HG02970 (cell line): ENCODE measurements at regions not wholly inside any gene's neighbourhood (a gene's known extent, or its start where the extent isn't known, plus 50 kb on each side); places are given as distances from the start of the nearest gene placed in this dataset.
A peak's percentile ranks its signal among the peaks of the same experiment; 100 is the strongest.

Experiments used
- ATAC-seq: cut with Tn5 transposase; IDR thresholded peaks from one replicate; pipeline ENCODE4 v1.9.1; 2021; ENCODE audit warnings: mild to moderate bottlenecking, moderate library complexity, moderate number of reproducible peaks; ENCODE audit not compliant: unreplicated experiment, low FRiP score

- ATAC-seq, result no peak
These were observed 329.0 kb downstream of the IGSF11 start for GRCh38 chr3:118705487-118706219.

- no peak for ATAC-seq
These were observed 326.7 kb downstream of the IGSF11 start for GRCh38 chr3:118707991-118708390.

- ATAC-seq, result no peak
These were observed 324.1 kb downstream of the IGSF11 start for GRCh38 chr3:118710532-118710931.

- no peak for ATAC-seq
These were observed 321.0 kb downstream of the IGSF11 start for GRCh38 chr3:118713502-118714207.

GRCh38 chr3:118714800-118715199 lies 319.8 kb downstream of the IGSF11 start:
- ATAC-seq, result no peak

- no peak for ATAC-seq
These were observed 305.1 kb downstream of the IGSF11 start for GRCh38 chr3:118729546-118729945.

- no peak for ATAC-seq
These were observed 300.0 kb downstream of the IGSF11 start for GRCh38 chr3:118734664-118735063.

GRCh38 chr3:118736107-118736506 lies 298.5 kb downstream of the IGSF11 start:
- ATAC-seq, result no peak

- no peak for ATAC-seq
These were observed 293.8 kb downstream of the IGSF11 start for GRCh38 chr3:118740722-118741290.

GRCh38 chr3:118742760-118743159 lies 291.9 kb downstream of the IGSF11 start:
- no peak for ATAC-seq

- ATAC-seq, result no peak
These were observed 290.5 kb downstream of the IGSF11 start for GRCh38 chr3:118744186-118744585.

GRCh38 chr3:118754406-118755252 lies 280.0 kb downstream of the IGSF11 start:
- ATAC-seq, result no peak

GRCh38 chr3:118755253-118755801 lies 279.3 kb downstream of the IGSF11 start:
- no peak for ATAC-seq

- ATAC-seq, result no peak
These were observed 273.9 kb downstream of the IGSF11 start for GRCh38 chr3:118760585-118761290.

GRCh38 chr3:118761291-118761606 lies 273.4 kb downstream of the IGSF11 start:
- ATAC-seq, result no peak

- no peak for ATAC-seq
These were observed 268.9 kb downstream of the IGSF11 start for GRCh38 chr3:118765636-118766305.

GRCh38 chr3:118766306-118766669 lies 268.4 kb downstream of the IGSF11 start:
- ATAC-seq, result no peak

GRCh38 chr3:118772036-118772435 lies 262.6 kb downstream of the IGSF11 start:
- ATAC-seq, result no peak

GRCh38 chr3:118772547-118773011 lies 262.1 kb downstream of the IGSF11 start:
- peak; percentile 86 for ATAC-seq
